ENCODE measurements at regions not wholly inside any gene's neighbourhood (a gene's known extent, or its start where the extent isn't known, plus 50 kb on each side); places are given as distances from the start of the nearest gene placed in this dataset.

GRCh38 chr20:40265825-40266533 is 423.1 kb downstream of the MAFB start:
- peak; percentile 28 to 74 (median 44) for DNase-seq

GRCh38 chr20:40262219-40262618 is 426.8 kb downstream of the MAFB start:
- no peak for DNase-seq

GRCh38 chr20:40258931-40259330 is 430.1 kb downstream of the MAFB start:
- no peak for DNase-seq

GRCh38 chr20:40257763-40258162 is 431.3 kb downstream of the MAFB start:
- no peak for DNase-seq

- no peak for DNase-seq
Measured at GRCh38 chr20:40255365-40255764, 433.7 kb downstream of the MAFB start.

GRCh38 chr20:40254023-40254772 is 434.8 kb downstream of the MAFB start:
- no peak for DNase-seq

GRCh38 chr20:40251284-40251932 is 437.6 kb downstream of the MAFB start:
- peak in 1 of 3 experiments; percentile 42 for DNase-seq

GRCh38 chr20:40249805-40250204 is 439.2 kb downstream of the MAFB start:
- DNase-seq, result no peak

- DNase-seq, result no peak
Measured at GRCh38 chr20:40245829-40246228, 443.2 kb downstream of the MAFB start.

- DNase-seq, result no peak
Measured at GRCh38 chr20:40244286-40244685, 444.8 kb downstream of the MAFB start.

- DNase-seq, result peak in 1 of 3 experiments; percentile 30
Measured at GRCh38 chr20:40241596-40242343, 447.3 kb downstream of the MAFB start.

- DNase-seq, result no peak
Measured at GRCh38 chr20:40238511-40238910, 450.5 kb downstream of the MAFB start.

GRCh38 chr20:40234593-40234992 is 454.4 kb downstream of the MAFB start:
- DNase-seq, result peak in 1 of 3 experiments; percentile 36

- peak in 1 of 3 experiments; percentile 1 for DNase-seq
Measured at GRCh38 chr20:40233406-40233805, 455.6 kb downstream of the MAFB start.

GRCh38 chr20:40232756-40233155 is 456.3 kb downstream of the MAFB start:
- DNase-seq, result no peak

GRCh38 chr20:40232273-40232672 is 456.8 kb downstream of the MAFB start:
- DNase-seq, result no peak

- no peak for DNase-seq
Measured at GRCh38 chr20:40230486-40230885, 458.6 kb downstream of the MAFB start.

GRCh38 chr20:40225596-40225995 is 463.4 kb downstream of the MAFB start:
- no peak for DNase-seq

- no peak for DNase-seq
Measured at GRCh38 chr20:40223810-40224209, 465.2 kb downstream of the MAFB start.

- no peak for DNase-seq
Measured at GRCh38 chr20:40218971-40219370, 470.1 kb downstream of the MAFB start.

- DNase-seq, result no peak
Measured at GRCh38 chr20:40218316-40218969, 470.6 kb downstream of the MAFB start.

- DNase-seq, result no peak
Measured at GRCh38 chr20:40207655-40208054, 481.4 kb downstream of the MAFB start.

- no peak for DNase-seq
Measured at GRCh38 chr20:40205971-40206370, 483.1 kb downstream of the MAFB start.
